ENCODE measurements at regions not wholly inside any gene's neighbourhood (a gene's known extent, or its start where the extent isn't known, plus 50 kb on each side); places are given as distances from the start of the nearest gene placed in this dataset.

DNA sequence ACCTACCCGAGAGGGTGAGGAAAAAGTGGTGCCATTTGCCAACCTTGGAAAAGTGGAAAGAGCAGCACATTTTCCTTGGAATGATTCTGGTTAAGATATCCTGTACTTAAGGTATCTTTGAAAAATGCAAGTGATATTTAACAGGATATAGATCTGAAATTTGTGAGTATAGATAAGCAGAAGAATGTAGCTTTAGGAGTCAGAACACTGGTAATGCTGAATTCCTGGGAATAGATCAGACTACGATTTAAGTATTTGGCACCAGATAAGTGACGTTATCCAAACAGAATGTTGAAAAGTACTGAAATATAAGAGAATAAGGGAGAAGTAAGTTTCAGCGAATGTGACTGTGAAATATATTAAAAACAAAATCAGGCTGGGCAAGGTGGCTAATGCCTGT is 210.1 kb downstream of the PCDH7 start:
- DNase-seq (ENCODE audit: low read depth) = no peak

DNA sequence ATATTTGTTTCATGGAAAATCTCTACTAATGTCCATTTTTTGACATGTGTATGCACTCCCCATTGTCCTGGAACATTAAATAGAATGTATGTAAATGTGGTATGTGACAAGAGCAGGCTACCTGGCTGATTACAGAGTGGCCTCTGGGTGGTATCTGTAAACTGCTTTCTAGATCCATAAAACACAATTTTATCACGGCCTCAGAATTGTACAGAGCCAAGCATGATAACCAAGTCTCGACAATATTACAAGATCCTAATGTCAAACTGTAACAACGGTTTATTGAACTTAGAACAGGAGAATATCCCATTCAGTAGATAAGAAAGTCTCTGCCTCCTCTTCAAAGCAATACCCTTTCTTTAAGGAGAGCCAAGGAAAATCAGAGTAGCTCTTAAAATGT is 212.4 kb downstream of the PCDH7 start:
- DNase-seq (ENCODE audit: low read depth) = no peak

DNA sequence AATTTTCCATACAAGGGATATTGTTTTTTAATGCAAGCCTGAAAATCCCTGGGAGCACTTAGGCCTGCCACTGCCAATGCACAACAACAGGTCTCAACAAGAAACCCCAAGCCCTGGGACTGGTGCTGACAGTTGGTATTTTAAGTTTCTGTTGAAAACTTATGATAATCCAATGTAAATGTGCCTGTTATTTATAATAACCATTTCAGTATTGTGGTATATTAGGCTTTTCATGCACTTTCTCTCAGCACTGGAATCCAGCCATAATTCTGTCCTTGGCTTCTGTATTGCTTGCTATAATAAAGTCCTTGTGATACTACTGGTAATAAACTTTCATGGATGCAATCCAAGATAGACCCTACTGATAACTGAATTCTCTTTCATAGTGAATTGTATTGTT is 218.9 kb downstream of the PCDH7 start:
- no peak for DNase-seq (ENCODE audit: low read depth)

DNA sequence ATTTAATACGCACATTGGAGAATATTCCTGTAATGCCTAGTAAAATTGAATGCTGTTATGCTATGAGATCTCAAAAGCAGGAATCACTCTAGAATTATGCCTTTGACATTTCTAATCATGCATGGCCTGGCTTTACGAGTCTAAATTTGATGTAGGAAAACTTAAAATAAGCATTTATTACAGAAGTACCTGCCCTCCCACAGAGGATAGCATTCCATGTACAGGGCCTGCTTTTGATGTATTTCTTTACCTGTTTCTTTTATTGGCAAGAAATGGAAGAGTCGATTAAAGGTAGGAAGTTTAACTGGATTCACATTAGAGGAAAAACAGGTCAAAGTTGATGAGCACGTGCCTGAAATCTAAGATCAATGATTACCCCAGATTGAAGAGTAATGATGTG is 219.5 kb downstream of the PCDH7 start:
- no peak for DNase-seq (ENCODE audit: low read depth)

DNA sequence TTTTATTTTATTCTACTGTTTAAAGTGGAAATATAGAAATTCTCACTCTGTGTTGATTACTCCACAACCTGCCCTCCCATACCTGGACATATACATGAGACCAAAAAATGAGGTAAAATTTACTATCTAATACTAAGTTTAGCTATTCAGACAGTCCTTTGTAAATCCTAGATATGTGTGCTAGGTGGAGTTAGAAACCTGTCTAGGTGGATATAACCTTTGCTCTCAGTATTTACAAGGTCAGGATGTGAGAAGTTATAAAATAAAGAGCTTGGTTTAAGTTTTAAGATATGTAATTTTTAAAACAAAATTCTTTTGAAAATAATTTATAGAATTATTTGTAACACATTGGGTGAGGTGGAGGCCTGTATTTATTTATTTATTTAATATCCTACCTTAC is 221.5 kb downstream of the PCDH7 start:
- DNase-seq (ENCODE audit: low read depth) = no peak

DNA sequence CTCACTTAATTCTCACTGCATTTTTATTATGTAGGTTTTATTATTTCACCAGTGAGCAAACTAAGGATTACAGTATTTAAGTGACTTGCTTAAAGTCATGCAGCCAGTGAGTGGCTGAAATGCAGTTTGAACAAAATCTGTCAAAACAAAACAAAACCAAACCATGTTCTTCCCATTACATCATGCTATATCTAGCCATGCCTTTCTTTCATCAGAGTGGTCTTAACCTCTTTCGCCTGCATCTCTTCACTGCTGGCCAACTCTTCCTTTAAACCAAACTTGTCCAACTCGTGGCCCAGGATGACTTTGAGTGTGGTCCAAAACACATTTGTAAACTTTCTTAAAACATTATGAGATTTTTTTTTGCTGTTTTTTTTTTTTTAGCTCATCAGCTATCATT is 223.2 kb downstream of the PCDH7 start:
- no peak for DNase-seq (ENCODE audit: low read depth)

DNA sequence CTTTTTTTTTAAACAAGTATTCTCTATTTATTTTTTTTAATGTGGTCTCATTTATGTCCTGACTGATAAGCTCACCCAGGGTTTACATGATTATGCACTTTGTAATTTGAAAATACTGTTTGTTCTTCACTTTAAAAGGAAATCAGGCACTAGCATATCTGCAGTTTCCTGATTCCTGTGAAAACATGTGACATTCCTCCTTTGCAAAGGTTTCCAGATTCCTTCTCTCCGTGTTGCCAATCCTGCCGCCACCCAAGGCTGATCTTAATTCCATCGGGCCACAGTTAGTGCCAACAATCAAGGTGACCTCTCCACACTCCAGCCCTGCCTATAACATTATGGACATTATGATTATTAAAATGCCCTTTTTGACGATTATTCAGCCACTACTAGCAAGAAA is 225.4 kb downstream of the PCDH7 start:
- DNase-seq (ENCODE audit: low read depth) = no peak

DNA sequence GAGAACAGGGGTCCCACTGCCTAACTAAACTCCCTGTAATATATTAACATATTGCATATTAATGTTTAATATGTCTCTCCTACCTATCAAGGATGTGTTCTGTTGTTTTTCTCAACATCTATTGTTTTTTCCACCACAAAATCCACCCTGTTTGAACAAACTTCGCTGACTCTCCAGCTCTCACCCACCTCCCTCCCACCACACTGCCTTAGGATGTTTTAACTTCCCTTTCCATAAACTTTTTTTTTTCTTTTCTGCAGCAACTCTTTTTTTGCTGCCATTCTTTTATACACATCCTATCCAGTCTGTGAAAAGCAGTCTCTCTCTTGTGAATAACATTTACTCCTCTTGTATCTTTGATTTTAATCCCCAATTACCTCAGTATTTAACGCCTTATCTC is 226.1 kb downstream of the PCDH7 start:
- no peak for DNase-seq (ENCODE audit: low read depth)

DNA sequence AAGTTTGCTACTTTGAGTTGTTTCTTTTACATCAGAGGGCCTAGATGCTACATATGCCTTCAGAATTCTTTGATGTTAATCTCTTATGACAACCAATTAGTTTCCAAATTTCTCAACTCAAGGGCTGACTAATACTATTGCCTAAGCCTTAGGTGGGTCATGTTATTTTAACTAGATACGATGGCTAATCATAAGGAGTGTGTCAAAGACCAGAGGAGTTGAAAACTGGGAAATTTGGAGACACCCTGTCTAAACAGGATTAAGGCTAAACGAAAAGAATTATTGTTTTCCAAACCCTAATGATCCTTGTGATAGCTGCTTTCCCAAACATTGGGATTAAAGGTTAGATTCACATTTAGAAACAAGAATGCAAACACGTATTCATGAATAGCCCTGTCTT is 228.5 kb downstream of the PCDH7 start:
- no peak for DNase-seq (ENCODE audit: low read depth)

DNA sequence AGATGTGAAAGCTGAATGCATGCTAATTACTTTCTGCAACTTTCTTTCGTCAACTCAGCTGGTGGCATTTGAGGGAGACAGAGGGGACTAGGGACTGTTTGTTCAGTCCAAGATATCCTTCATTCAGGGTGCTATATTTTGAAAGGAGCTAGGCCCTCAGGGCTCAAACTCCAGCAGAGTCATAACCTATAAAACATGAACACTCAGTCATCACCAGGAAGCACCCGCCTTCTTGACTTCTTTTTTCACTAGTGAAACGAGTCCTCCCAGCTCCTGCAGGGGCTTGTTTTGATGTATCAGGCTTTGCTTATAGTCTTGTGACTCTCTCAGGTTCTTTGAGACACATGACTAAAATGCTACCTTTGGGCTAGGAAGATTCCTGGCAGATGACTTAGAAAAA is 230.6 kb downstream of the PCDH7 start:
- DNase-seq (ENCODE audit: low read depth) = peak; percentile 15

DNA sequence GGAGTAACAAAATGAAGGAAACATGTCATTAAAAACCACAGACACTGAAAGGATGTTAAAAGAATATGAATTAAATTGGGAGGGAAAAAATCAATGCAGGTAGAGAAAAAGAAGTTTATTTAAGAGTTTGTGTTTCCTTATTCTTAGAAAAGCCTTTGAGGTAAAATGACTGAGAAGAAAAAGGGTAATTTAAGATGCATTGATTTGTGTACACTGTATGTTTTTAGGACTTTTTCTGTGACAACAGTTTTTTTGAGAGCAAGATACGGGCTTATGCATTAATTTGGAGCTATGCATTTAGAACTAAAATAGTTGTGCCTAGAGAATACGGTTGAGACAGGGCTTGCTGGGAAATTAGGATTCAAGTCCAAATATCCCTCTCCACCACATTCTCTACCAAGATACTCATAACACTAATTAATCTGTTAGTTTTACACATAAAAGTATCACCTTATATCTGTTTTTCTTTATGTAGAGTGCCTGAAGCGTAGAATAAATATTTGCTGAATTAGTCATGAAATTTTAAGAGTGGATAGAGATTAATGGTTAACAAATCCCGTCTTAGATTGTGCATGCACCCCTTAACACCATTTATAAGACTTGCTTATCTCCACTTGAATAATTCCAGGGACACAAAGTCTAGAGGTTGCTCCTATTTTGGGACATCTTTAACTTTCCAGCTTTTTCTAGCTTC is 232.5 kb downstream of the PCDH7 start:
- DNase-seq (ENCODE audit: low read depth) = no peak

DNA sequence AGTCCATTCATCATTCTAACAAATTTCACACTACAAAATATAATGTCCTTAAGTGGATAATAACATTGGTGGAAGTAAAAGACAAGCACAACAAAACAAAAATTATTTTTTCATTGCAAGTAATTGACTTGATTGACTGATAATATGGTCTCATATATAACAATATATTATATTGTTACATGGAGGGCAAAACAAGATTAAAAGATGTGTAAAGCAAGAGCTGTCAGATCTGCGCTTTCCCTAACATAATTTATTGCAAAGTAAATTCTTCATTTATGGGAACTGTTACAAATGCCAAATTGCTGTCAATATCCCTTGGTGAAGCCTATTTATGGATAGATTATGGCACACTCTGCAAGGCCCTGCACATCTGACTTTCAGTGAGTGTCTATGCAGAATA is 233.6 kb downstream of the PCDH7 start:
- DNase-seq (ENCODE audit: low read depth) = no peak

DNA sequence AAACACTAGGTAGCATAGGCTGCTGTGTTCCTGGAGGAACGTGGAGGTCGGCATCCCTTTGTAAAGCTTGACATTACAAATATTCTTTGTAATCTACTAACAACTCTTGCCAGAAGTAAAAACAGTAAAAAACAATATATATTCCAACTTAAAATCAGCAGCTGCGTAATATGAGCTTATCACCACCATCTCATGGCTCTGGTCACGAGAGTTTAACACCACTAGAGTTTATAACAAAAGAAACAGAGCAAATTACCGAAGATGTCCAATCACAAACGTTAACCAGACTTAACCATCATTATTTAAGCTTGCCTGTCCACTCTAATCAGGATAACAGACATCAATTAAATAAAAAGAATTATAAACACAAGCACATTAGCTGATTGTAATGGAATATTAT is 236.7 kb downstream of the PCDH7 start:
- DNase-seq (ENCODE audit: low read depth) = no peak

DNA sequence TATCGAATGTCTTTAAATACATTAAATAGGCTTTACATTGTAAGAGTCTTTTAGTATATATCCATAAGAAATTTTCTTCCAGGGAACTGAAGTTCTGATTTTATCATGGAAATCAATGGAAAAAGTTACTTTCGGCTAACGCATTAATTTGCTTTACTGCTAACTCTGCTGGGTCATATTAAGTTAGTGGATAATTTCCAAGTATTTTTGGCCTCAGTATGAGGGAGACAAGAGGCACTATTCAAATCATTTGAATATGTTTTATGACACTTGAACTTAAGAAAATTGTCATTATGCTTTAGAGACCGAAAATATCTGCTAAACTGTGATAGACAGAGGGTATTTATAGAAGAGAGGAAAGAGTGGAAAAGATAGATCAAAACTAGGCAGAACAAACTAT is 237.5 kb downstream of the PCDH7 start:
- no peak for DNase-seq (ENCODE audit: low read depth)

DNA sequence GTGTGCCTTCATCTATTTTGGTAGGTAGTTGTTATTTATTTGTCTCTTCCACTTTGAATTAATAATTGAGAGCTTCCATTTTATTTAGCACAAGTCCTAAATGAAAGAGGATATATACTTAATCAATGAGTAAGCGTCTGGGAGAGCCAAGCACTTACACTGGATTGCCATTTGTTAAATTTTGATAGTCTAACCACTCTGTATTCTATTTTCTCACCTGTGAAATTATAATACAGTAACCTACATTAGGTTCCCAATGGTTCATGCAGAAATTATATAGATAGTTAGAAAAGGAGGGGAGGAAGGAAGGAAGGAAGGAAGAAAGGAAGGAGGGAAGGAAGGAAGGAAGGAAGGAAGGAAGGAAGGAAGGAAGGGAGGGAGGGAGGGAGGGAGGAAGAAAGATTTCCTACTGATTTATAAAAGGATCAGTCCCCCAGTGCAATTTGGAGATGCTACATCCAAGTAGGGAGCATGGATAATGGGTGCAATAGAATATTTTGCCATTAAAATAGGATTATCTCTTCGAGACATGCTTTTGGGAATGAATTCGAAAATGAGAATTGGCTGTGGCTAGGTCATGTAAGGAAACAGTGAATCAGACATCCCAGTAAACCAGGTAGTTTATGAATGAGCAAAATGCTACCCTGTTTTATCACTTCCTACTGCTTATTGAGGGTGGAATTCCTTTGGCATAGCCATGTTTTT is 239.8 kb downstream of the PCDH7 start:
- DNase-seq (ENCODE audit: low read depth) = no peak

DNA sequence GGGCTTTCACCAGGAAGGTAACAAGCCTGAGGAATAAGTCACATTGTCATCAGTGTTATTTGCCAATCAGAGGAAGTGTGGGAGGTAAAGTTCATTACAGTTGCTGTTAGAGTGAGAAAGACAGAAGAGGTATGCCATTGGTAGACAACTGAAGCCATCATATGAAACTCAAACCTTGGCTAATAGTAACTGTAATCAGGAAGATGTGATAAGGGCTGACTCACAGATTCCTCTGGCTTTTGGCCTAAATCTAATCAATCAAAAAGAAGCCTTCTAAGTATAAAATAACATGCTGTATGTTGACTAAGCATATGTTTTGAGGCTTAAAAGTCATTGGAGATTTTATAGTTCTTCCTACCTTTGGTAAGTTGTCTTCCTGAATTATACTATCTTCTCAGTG is 242.8 kb downstream of the PCDH7 start:
- DNase-seq (ENCODE audit: low read depth) = no peak

DNA sequence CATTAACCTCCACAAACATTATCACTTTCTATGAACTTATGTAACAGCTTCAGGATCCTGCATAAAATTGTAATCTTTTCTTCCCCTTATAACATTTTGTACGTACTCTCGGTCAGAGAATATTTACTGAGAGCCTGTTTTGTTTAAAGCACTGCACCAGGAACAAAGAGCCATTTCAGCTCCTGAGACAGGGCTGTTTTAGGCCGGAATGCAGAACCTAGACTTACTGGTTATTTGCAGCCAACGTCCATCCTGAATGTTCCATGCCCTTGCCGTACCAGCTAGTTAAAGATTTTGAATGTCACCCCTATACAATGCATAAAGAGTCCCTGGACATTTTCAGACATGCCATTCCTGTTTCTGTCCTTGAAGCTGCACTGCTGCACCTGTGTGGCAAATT is 248.8 kb downstream of the PCDH7 start:
- no peak for DNase-seq (ENCODE audit: low read depth)

DNA sequence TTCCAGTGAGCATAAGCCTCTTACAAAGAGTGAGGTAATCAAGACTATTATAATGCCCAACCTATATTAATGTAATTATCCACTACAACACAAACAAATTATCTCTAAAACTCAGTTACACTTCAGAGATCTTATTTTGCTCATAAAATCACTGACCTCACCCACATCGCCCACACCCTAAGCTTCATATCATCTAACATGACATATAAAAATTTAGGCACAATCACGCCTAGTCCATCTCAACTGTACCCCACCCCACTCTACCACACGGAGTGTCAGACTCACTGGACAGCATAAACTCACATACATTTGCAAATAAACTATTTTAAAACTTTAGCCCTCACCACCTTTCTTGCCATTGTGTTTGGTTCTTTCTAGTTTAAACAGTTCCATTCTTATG is 252.4 kb downstream of the PCDH7 start:
- DNase-seq (ENCODE audit: low read depth) = no peak

DNA sequence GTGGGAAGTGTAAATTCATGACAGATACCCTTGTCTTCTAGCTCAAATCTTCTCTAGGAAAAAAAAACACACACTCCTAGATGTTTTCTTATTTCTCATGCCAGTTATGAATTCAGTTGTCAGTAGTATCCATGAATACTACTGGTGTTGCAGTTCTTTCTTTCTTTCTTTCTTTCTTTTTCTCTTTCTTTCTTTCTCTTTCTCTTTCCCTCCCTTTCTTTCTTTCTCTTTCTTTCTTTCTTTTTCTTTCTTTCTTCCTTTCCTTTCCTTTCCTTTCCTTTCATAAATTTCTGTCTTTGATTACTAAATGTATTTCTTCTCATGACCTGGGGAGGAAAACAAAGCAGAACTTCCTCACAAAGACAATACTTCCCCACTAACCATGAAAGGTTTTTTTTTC is 253.8 kb downstream of the PCDH7 start:
- no peak for DNase-seq (ENCODE audit: low read depth)

DNA sequence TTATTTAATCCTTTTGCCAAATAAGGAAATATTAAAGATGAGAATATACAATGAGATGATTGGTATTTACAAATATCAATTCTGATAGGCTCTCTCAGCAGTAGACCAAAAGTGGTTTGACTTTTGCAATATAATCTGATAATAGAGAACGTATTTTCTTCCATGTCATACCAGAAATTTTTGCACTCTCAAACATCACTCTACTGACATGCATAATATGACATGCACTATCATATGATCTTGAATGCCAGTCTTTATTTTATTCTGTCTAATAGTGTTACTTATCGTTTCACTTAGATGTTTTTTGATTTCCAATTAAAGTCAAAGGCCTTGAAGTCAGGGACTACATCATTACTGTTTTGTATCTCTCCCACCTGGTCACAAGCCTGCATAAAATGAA is 259.2 kb downstream of the PCDH7 start:
- no peak for DNase-seq (ENCODE audit: low read depth)

DNA sequence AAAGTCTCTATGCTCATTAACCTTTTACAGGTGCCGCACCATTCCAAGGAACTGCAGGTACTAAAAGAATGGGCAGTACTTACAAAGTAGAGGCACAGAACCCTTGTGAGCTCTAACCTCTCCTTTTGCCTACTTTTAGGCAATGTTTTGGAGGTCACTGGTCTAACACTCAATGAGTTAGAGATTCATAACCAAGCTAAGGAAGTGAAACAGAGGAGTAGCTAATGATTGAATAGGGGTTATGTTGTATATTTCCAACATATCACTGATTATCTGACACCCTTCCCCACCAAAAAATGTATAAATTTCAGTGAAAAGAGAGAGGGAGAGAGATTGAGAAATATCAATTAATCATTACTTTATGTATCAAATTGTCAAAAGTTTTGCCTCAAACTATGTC is 269.3 kb downstream of the PCDH7 start:
- DNase-seq (ENCODE audit: low read depth) = no peak

DNA sequence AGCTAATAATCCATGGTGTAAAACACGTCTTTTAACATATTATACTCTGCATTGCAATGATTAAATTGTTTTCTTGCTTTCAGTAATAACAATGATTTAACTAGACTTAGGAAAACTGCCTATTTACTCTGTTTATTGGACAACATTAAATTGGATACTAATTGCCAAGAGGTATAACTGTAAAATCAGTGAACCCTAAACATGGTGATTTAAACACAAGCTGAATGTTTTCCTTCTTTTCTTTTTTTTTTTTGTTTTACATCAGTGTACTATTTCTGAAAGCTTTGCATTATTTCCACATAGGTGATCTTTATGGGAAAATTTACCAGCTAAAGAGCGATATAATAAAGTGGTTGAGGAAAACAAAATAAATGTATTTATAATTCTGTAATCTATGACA is 276.7 kb downstream of the PCDH7 start:
- DNase-seq (ENCODE audit: low read depth) = no peak

DNA sequence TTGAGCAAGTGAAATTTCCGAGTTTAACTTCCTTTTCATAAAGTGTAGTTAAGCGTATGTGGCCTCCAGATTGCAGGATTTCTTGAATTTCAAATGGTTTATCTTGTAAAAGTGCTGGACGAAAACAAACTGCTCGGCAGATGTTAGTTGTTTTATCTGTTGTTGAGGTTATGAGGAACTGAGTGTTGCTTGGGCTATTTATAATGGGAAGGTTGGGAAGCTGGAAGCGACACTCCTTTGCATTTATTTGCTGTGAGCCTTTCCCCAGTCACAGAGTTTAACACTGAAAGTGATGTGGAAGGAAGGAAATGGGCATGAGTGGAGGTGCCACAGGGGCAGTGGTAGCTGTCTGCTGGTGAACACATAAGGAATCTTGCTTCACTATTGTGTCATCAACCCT is 284.9 kb downstream of the PCDH7 start:
- DNase-seq (ENCODE audit: low read depth) = no peak

DNA sequence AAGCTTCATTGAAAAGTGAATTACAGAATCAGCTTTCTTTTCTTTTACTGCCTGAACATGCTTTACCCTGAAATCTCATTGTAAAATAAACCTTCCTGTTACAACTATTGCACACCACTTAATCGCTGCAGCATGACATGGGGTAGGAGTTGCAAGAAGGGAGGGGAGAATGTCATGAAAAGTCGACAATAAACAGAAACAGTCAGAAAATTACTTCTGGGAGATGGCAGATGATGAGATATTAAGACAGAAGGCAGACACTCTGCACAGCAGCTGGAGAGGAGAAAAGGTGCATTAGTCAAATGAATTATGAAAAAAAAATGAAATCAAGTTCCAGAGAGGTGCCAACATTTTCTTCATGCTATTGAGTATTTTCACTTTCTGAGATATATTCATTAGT is 287.7 kb downstream of the PCDH7 start:
- no peak for DNase-seq (ENCODE audit: low read depth)
